ENCODE measurements at regions not wholly inside any gene's neighbourhood (a gene's known extent, or its start where the extent isn't known, plus 50 kb on each side); places are given as distances from the start of the nearest gene placed in this dataset.
"Not testable (repeated sequence)": the region's sequence is repeated elsewhere in the genome, so short reads cannot be mapped to it uniquely, and the experiment has no call there.

DNA sequence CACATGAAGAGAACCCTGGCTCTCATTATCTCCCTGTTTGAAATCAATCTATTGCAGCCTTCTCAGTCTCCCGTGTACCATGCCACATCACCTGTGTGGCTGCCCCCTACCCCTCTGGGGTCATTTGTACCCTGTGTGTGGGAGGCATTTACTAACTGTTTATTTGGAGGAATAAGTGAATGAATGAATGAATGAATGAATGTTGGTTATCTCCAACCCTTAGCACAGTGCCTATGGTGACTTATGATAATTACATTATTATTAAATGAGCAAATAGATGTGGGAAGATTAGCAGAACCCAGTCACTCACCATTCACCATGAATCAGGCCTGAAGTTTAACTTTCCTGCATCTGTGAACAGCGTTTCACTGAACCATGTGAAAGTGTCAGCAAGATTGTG, 560.8 kb downstream of the MATN1 start:
- H3K36me3 ChIP-seq (ENCODE audit: control insufficient read depth in 2 of 2, insufficient read depth in 2 of 2, low read length in 2 of 2), result no peaks in the 10 kb centered on the region
- no peak overlapping the region for H3K27ac ChIP-seq (ENCODE audit: low read depth in 2 of 2, low read length in 2 of 2)
- H3K27me3 ChIP-seq (ENCODE audit: control insufficient read depth in 2 of 2, insufficient read depth in 2 of 2, low read length in 2 of 2), result peaks cover 4 to 8% of the 10 kb centered on the region in 2 donors
- no peak overlapping the region for H3K4me3 ChIP-seq (ENCODE audit: low read length in 2 of 2)
- H3K4me1 ChIP-seq (ENCODE audit: control insufficient read depth in 2 of 2, insufficient read depth in 2 of 2, low read length in 2 of 2), result no peaks in the 10 kb centered on the region
- H3K9ac ChIP-seq (ENCODE audit: low read depth in 1 of 2, low read length in 2 of 2), result no peak overlapping the region
- no peaks in the 10 kb centered on the region for H3K9me3 ChIP-seq (ENCODE audit: control insufficient read depth in 2 of 2, low read length in 2 of 2)

DNA sequence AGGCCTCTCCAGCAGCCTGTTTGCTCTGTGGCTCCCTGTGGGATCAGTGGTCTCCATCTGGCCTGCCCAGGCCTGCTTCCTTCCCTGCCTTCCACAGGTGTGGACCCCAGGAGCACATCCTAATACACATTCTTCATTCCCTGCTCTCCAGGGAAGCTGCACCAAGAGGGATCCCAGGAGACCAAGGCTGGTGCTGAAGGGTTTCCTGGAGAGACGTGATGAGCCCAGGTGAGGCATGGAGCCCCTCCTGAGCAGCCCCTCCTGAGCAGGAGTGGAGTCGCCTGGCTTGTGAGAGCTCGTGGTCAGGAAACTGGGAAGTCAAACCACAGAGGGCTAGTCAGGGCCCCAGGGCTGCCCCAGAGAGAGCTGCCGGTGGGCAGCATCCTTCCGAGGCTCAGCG, 561.4 kb downstream of the MATN1 start:
- Histone ChIP-seq H3K27me3 (ENCODE audit: control insufficient read depth in 2 of 2, insufficient read depth in 2 of 2, low read length in 2 of 2) (peaks cover 4 to 8% of the 10 kb centered on the region in 2 donors), H3K9ac (ENCODE audit: low read depth in 1 of 2, low read length in 2 of 2) (no peak overlapping the region), H3K27ac (ENCODE audit: low read depth in 2 of 2, low read length in 2 of 2) (no peak overlapping the region), H3K36me3 (ENCODE audit: control insufficient read depth in 2 of 2, insufficient read depth in 2 of 2, low read length in 2 of 2) (no peaks in the 10 kb centered on the region), H3K4me3 (ENCODE audit: low read length in 2 of 2) (no peak overlapping the region), H3K9me3 (ENCODE audit: control insufficient read depth in 2 of 2, low read length in 2 of 2) (no peaks in the 10 kb centered on the region), H3K4me1 (ENCODE audit: control insufficient read depth in 2 of 2, insufficient read depth in 2 of 2, low read length in 2 of 2) (no peaks in the 10 kb centered on the region)

- Histone ChIP-seq H3K4me3 (ENCODE audit: low read length in 2 of 2) (no peak overlapping the region), H3K9ac (ENCODE audit: low read depth in 1 of 2, low read length in 2 of 2) (no peak overlapping the region), H3K9me3 (ENCODE audit: control insufficient read depth in 2 of 2, low read length in 2 of 2) (no peaks in the 10 kb centered on the region), H3K27me3 (ENCODE audit: control insufficient read depth in 2 of 2, insufficient read depth in 2 of 2, low read length in 2 of 2) (peaks cover 4 to 5% of the 10 kb centered on the region in 2 donors), H3K27ac (ENCODE audit: low read depth in 2 of 2, low read length in 2 of 2) (no peak overlapping the region), H3K36me3 (ENCODE audit: control insufficient read depth in 2 of 2, insufficient read depth in 2 of 2, low read length in 2 of 2) (no peaks in the 10 kb centered on the region), H3K4me1 (ENCODE audit: control insufficient read depth in 2 of 2, insufficient read depth in 2 of 2, low read length in 2 of 2) (no peaks in the 10 kb centered on the region)
These were observed 562.2 kb downstream of the MATN1 start for GRCh38 chr1:30160999-30161689.

DNA sequence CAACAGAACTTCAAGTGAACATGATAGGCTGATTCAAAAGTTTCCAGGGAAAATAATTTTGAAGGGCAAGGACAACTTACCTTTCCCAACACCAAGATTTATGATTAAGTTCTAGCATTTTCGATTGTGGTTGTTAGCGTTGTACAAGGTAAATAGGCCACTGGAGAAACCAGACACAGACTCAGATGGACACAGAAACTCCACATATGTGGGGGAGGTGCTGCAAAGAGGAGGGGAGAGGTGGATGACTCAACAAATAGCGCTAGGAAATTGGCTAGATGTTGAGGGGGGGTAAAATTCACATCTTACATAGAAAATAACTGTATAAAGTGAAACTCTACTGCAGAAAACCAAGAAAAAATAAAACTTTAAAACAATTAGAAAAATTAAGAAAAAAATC, 564.4 kb downstream of the MATN1 start:
- Histone ChIP-seq H3K4me3 (ENCODE audit: low read length in 2 of 2) (no peak overlapping the region), H3K9me3 (ENCODE audit: control insufficient read depth in 2 of 2, low read length in 2 of 2) (no peaks in the 10 kb centered on the region), H3K27ac (ENCODE audit: low read depth in 2 of 2, low read length in 2 of 2) (no peak overlapping the region), H3K4me1 (ENCODE audit: control insufficient read depth in 2 of 2, insufficient read depth in 2 of 2, low read length in 2 of 2) (no peaks in the 10 kb centered on the region), H3K36me3 (ENCODE audit: control insufficient read depth in 2 of 2, insufficient read depth in 2 of 2, low read length in 2 of 2) (no peaks in the 10 kb centered on the region), H3K27me3 (ENCODE audit: control insufficient read depth in 2 of 2, insufficient read depth in 2 of 2, low read length in 2 of 2) (peaks cover 2 to 4% of the 10 kb centered on the region in 2 donors), H3K9ac (ENCODE audit: low read depth in 1 of 2, low read length in 2 of 2) (no peak overlapping the region)

DNA sequence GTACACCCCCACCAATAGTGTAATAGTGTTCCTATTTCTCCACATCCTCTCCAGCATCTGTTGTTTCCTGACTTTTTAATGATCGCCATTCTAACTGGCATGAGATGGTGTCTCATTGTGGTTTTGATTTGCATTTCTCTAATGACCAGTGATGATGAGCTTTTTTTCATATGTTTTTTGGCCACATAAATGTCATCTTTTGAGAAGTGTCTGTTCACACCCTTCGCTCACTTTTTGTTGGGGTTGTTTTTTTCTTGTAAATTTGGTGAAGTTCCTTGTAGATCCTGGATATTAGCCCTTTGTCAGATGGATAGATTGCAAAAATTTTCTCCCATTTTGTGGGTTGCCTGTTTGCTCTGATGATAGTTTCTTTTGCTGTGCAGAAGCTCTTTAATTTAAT, 567.7 kb downstream of the MATN1 start:
- H3K9ac ChIP-seq (ENCODE audit: low read depth in 1 of 2, low read length in 2 of 2); H3K36me3 ChIP-seq (ENCODE audit: control insufficient read depth in 2 of 2, insufficient read depth in 2 of 2, low read length in 2 of 2); H3K4me3 ChIP-seq (ENCODE audit: low read length in 2 of 2); H3K27ac ChIP-seq (ENCODE audit: low read depth in 2 of 2, low read length in 2 of 2); H3K27me3 ChIP-seq (ENCODE audit: control insufficient read depth in 2 of 2, insufficient read depth in 2 of 2, low read length in 2 of 2); H3K4me1 ChIP-seq (ENCODE audit: control insufficient read depth in 2 of 2, insufficient read depth in 2 of 2, low read length in 2 of 2); H3K9me3 ChIP-seq (ENCODE audit: control insufficient read depth in 2 of 2, low read length in 2 of 2): not testable (repeated sequence)

DNA sequence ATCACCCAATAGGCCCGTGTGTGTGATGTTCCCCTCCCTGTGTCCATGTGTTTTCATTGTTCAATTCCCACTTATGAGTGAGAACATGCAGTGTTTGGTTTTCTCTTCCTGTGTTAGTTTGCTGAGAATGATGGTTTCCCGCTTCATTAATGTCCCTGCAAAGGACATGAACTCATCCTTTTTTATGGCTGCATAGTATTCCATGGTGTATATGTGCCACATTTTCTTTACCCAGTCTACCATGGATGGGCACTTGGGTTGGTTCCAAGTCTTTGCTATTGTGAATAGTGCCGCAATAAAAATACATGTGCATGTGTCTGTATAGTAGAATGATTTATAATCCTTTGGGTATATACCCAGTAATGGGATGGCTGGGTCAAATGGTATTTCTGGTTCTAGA, 568.1 kb downstream of the MATN1 start:
- H3K9ac ChIP-seq (ENCODE audit: low read depth in 1 of 2, low read length in 2 of 2); H3K4me3 ChIP-seq (ENCODE audit: low read length in 2 of 2); H3K36me3 ChIP-seq (ENCODE audit: control insufficient read depth in 2 of 2, insufficient read depth in 2 of 2, low read length in 2 of 2); H3K4me1 ChIP-seq (ENCODE audit: control insufficient read depth in 2 of 2, insufficient read depth in 2 of 2, low read length in 2 of 2); H3K9me3 ChIP-seq (ENCODE audit: control insufficient read depth in 2 of 2, low read length in 2 of 2); H3K27ac ChIP-seq (ENCODE audit: low read depth in 2 of 2, low read length in 2 of 2); H3K27me3 ChIP-seq (ENCODE audit: control insufficient read depth in 2 of 2, insufficient read depth in 2 of 2, low read length in 2 of 2): not testable (repeated sequence)

DNA sequence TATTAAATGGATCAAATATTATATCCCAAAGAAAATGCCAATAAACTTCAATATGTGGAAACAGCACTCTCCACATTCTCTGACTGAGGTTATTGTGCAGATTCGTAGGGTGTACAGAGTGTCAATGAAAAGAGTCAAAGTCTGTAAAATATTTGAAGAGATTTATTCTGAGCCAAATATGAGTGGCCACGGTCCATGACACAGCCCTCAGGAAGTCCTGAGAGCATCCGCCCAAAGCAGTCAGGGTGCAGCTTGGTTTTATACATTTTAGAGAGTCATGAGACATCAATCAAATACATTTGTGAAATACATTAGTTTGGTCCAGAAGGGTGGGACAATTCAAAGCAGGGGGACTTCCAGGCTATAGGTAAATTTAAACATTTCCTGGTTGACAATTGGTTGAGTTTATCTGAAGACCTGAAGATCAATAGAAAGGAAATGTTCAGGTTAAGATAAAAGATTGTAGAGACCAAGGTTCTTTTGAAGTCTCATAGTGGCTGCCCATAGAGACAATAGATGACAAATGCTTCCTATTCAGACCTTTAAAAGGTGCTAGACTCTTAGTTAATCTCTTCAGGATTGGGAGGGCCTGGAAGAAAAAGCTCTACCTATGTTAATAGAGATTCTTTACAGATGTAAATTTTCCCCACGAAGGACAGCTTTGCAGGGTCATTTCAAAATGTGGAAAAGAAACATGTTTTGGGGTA, 569.5 kb downstream of the MATN1 start:
- Histone ChIP-seq H3K36me3 (ENCODE audit: control insufficient read depth in 2 of 2, insufficient read depth in 2 of 2, low read length in 2 of 2) (no peaks in the 10 kb centered on the region), H3K27ac (ENCODE audit: low read depth in 2 of 2, low read length in 2 of 2) (no peak overlapping the region), H3K9me3 (ENCODE audit: control insufficient read depth in 2 of 2, low read length in 2 of 2) (no peaks in the 10 kb centered on the region), H3K9ac (ENCODE audit: low read depth in 1 of 2, low read length in 2 of 2) (no peak overlapping the region), H3K27me3 (ENCODE audit: control insufficient read depth in 2 of 2, insufficient read depth in 2 of 2, low read length in 2 of 2) (peaks cover 0 to 4% of the 10 kb centered on the region in 2 donors), H3K4me1 (ENCODE audit: control insufficient read depth in 2 of 2, insufficient read depth in 2 of 2, low read length in 2 of 2) (no peaks in the 10 kb centered on the region), H3K4me3 (ENCODE audit: low read length in 2 of 2) (no peak overlapping the region)

DNA sequence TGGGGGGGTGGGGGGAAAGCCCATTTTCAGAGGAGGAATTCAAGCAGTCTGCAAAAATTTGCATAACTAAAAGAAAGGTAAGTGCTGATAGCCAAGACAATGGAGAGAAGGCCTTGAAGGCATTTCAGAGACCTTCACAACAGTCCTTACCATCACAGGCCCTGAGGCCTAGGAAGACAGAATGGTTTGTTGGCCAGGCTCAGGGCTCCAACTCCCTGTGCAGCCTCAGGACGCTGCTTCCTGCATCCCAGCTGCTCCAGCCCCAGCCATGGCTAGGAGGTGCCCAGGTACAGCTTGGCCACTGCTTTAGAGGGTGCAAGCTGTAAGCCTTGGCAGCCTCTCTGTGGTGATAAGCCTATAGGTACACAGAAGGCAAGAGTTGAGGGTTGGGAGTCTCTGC, 571.6 kb downstream of the MATN1 start:
- no peaks in the 10 kb centered on the region for H3K27me3 ChIP-seq (ENCODE audit: control insufficient read depth in 2 of 2, insufficient read depth in 2 of 2, low read length in 2 of 2)
- H3K9me3 ChIP-seq (ENCODE audit: control insufficient read depth in 2 of 2, low read length in 2 of 2), result no peaks in the 10 kb centered on the region
- no peak overlapping the region for H3K9ac ChIP-seq (ENCODE audit: low read depth in 1 of 2, low read length in 2 of 2)
- H3K36me3 ChIP-seq (ENCODE audit: control insufficient read depth in 2 of 2, insufficient read depth in 2 of 2, low read length in 2 of 2), result no peaks in the 10 kb centered on the region
- H3K4me1 ChIP-seq (ENCODE audit: control insufficient read depth in 2 of 2, insufficient read depth in 2 of 2, low read length in 2 of 2), result no peaks in the 10 kb centered on the region
- H3K4me3 ChIP-seq (ENCODE audit: low read length in 2 of 2), result no peak overlapping the region
- H3K27ac ChIP-seq (ENCODE audit: low read depth in 2 of 2, low read length in 2 of 2), result no peak overlapping the region

DNA sequence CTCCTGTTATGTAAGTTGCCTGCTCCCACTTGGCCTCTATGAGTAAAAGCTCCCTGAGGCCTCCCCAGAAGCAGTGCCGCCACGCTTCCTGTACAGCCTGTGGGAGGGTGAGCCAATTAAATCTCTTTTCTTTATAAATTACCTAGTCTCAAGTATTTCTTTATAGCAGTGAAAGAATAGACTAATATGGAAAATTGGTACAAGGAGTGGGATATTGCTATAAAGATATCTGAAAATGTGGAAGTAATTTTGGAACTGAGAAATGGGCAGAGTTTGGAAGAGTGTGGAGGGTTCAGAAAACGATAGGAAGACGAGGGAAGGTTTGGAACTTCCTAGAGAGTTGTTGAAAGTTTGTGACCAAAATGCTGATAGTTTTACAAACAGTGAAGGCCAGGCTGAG, 572.3 kb downstream of the MATN1 start:
- no peak overlapping the region for H3K9ac ChIP-seq (ENCODE audit: low read depth in 1 of 2, low read length in 2 of 2)

DNA sequence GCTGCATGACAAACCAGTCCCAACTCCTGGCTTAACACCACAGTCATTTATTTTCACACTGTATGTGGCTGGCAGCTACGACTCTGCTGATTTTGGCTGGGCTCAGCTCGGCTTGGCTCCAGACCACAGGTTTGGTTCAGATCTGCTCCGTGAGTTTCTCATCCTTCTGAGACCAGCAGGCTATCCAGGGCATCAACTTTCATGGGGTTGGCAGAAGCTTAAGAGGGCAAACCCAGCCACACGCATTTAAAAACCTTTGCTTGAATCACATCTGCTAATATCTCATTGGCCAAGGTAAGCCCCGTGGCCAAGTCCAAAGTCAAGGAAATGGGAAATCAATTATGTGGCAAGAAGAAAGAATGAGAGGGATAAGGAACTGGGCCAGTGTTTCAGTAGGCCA, 574.2 kb downstream of the MATN1 start:
- H3K4me3 ChIP-seq (ENCODE audit: low read length in 2 of 2), result no peak overlapping the region
- no peaks in the 10 kb centered on the region for H3K36me3 ChIP-seq (ENCODE audit: control insufficient read depth in 2 of 2, insufficient read depth in 2 of 2, low read length in 2 of 2)
- no peak overlapping the region for H3K27ac ChIP-seq (ENCODE audit: low read depth in 2 of 2, low read length in 2 of 2)
- H3K27me3 ChIP-seq (ENCODE audit: control insufficient read depth in 2 of 2, insufficient read depth in 2 of 2, low read length in 2 of 2), result no peaks in the 10 kb centered on the region
- H3K9ac ChIP-seq (ENCODE audit: low read depth in 1 of 2, low read length in 2 of 2), result no peak overlapping the region
- no peaks in the 10 kb centered on the region for H3K9me3 ChIP-seq (ENCODE audit: control insufficient read depth in 2 of 2, low read length in 2 of 2)
- no peaks in the 10 kb centered on the region for H3K4me1 ChIP-seq (ENCODE audit: control insufficient read depth in 2 of 2, insufficient read depth in 2 of 2, low read length in 2 of 2)

More for the DNA sequence above, 572.3 kb downstream of the MATN1 start:
- Histone ChIP-seq H3K27ac (ENCODE audit: low read depth in 2 of 2, low read length in 2 of 2) (no peak overlapping the region), H3K36me3 (ENCODE audit: control insufficient read depth in 2 of 2, insufficient read depth in 2 of 2, low read length in 2 of 2) (no peaks in the 10 kb centered on the region), H3K4me1 (ENCODE audit: control insufficient read depth in 2 of 2, insufficient read depth in 2 of 2, low read length in 2 of 2) (no peaks in the 10 kb centered on the region), H3K9me3 (ENCODE audit: control insufficient read depth in 2 of 2, low read length in 2 of 2) (no peaks in the 10 kb centered on the region), H3K4me3 (ENCODE audit: low read length in 2 of 2) (no peak overlapping the region), H3K27me3 (ENCODE audit: control insufficient read depth in 2 of 2, insufficient read depth in 2 of 2, low read length in 2 of 2) (no peaks in the 10 kb centered on the region)

Measured in mucosa of rectum (tissue), 2 donors.